ENCODE measurements at regions not wholly inside any gene's neighbourhood (a gene's known extent, or its start where the extent isn't known, plus 50 kb on each side); places are given as distances from the start of the nearest gene placed in this dataset.

DNA sequence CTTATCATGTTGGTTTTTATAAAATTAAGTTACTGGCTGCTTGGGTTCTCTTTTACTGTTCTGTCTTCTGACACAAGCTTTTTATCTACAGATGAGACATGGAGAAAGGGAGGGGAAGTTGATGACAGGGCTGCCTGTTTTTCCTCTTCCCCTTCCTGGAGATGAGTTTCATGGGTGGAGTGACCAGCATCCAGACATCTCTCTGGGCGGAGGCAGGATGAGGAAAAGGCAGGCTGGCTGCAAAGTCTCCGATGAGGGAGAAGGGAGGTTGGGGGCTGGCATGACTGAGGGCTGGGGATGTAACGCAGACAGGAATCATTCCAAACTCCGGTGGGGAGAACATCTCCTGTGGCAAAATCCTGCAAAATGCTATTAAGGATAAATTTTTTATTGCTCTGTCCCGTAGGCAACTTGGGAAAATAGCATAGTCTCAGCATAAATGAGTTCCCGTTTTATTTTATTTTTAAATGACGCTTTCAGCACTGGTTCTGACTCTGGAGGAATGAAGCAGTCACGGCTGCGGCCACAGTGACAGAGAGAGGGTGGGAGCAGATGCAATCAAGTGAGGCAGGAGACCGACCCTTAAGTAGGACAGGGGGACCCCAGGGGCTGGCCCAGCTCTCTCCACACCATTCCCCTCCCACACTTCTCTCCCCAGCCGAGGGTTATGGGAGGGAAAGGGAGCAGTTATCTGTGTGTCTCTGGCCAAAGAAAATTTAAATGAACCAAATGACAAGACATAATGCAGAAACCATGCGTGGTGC lies 108.8 kb upstream of the PMEPA1 start:
- H3K9me3 ChIP-seq (ENCODE audit: control insufficient read depth in 1 of 2, insufficient read depth in 1 of 2, low read depth in 1 of 2, low read length in 2 of 2): no peaks in the 10 kb centered on the region
- ChIA-PET RAD21 (ENCODE audit: low non-redundant PET in 1 of 2, low total read pairs in 2 of 2, uncharacterized antibody in 2 of 2, unreplicated experiment in 2 of 2) (no interaction called here), POLR2A (no interaction called here), CTCF (no interaction called here)
- H3K9ac ChIP-seq (ENCODE audit: low read length): no peak overlapping the region
- H3K4me2 ChIP-seq (ENCODE audit: low read length): no peak overlapping the region
- H4K20me1 ChIP-seq (ENCODE audit: insufficient read depth): no peaks in the 10 kb centered on the region
- ATAC-seq (no peak), DNase-seq (ENCODE audit: low read depth, low spot score) (no peak)
- H3K27ac ChIP-seq (ENCODE audit: low read depth, low read length): no peak overlapping the region
- peaks cover 49% of the 10 kb centered on the region for H3K27me3 ChIP-seq (ENCODE audit: insufficient read depth, low read length)
- H3K9me2 ChIP-seq (ENCODE audit: insufficient read depth): no peaks in the 10 kb centered on the region
- TF ChIP-seq, protein P1, sequence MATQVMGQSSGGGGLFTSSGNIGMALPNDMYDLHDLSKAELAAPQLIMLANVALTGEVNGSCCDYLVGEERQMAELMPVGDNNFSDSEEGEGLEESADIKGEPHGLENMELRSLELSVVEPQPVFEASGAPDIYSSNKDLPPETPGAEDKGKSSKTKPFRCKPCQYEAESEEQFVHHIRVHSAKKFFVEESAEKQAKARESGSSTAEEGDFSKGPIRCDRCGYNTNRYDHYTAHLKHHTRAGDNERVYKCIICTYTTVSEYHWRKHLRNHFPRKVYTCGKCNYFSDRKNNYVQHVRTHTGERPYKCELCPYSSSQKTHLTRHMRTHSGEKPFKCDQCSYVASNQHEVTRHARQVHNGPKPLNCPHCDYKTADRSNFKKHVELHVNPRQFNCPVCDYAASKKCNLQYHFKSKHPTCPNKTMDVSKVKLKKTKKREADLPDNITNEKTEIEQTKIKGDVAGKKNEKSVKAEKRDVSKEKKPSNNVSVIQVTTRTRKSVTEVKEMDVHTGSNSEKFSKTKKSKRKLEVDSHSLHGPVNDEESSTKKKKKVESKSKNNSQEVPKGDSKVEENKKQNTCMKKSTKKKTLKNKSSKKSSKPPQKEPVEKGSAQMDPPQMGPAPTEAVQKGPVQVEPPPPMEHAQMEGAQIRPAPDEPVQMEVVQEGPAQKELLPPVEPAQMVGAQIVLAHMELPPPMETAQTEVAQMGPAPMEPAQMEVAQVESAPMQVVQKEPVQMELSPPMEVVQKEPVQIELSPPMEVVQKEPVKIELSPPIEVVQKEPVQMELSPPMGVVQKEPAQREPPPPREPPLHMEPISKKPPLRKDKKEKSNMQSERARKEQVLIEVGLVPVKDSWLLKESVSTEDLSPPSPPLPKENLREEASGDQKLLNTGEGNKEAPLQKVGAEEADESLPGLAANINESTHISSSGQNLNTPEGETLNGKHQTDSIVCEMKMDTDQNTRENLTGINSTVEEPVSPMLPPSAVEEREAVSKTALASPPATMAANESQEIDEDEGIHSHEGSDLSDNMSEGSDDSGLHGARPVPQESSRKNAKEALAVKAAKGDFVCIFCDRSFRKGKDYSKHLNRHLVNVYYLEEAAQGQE (IDR thresholded peaks at IDR 0.05; ENCODE audit: low read depth): no peak
- TF ChIP-seq, protein P2, sequence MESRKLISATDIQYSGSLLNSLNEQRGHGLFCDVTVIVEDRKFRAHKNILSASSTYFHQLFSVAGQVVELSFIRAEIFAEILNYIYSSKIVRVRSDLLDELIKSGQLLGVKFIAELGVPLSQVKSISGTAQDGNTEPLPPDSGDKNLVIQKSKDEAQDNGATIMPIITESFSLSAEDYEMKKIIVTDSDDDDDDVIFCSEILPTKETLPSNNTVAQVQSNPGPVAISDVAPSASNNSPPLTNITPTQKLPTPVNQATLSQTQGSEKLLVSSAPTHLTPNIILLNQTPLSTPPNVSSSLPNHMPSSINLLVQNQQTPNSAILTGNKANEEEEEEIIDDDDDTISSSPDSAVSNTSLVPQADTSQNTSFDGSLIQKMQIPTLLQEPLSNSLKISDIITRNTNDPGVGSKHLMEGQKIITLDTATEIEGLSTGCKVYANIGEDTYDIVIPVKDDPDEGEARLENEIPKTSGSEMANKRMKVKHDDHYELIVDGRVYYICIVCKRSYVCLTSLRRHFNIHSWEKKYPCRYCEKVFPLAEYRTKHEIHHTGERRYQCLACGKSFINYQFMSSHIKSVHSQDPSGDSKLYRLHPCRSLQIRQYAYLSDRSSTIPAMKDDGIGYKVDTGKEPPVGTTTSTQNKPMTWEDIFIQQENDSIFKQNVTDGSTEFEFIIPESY (IDR thresholded peaks at IDR 0.05; ENCODE audit: extremely low read depth, insufficient replicate concordance, low read length): no peak
- TF ChIP-seq FOSL1 (IDR thresholded peaks at IDR 0.05; ENCODE audit: low read depth) (no peak), POLR2AphosphoS5 (IDR thresholded peaks at IDR 0.05; ENCODE audit: low read depth, low read length) (no peak), SIN3A (IDR thresholded peaks at IDR 0.05; ENCODE audit: low read depth) (no peak), CBX3 (IDR thresholded peaks at IDR 0.05; ENCODE audit: low read depth) (no peak), POLR2A (IDR thresholded peaks at IDR 0.05; ENCODE audit: borderline replicate concordance, extremely low read depth, insufficient read depth, insufficient read length) (no peak), RAD21 (IDR thresholded peaks at IDR 0.05; ENCODE audit: low read depth) (no peak), EZH2phosphoT487 (IDR thresholded peaks at IDR 0.05; ENCODE audit: borderline replicate concordance) (no peak), TCF7L2 (IDR thresholded peaks at IDR 0.05; ENCODE audit: borderline replicate concordance, extremely low read depth, insufficient read depth, insufficient read length) (no peak), ZNF274 (IDR thresholded peaks at IDR 0.05; ENCODE audit: low read depth, low read length) (no peak), EGR1 (IDR thresholded peaks at IDR 0.05; ENCODE audit: low read depth) (no peak), ZFX (IDR thresholded peaks at IDR 0.05) (no peak), SP1 (IDR thresholded peaks at IDR 0.05; ENCODE audit: low read depth) (no peak), ELF1 (IDR thresholded peaks at IDR 0.05; ENCODE audit: borderline replicate concordance, low read depth) (no peak), JUND (IDR thresholded peaks at IDR 0.05) (no peak)
- TF ChIP-seq, protein P3, sequence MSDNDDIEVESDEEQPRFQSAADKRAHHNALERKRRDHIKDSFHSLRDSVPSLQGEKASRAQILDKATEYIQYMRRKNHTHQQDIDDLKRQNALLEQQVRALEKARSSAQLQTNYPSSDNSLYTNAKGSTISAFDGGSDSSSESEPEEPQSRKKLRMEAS (IDR thresholded peaks at IDR 0.05): no peak
- TF ChIP-seq, protein P4, sequence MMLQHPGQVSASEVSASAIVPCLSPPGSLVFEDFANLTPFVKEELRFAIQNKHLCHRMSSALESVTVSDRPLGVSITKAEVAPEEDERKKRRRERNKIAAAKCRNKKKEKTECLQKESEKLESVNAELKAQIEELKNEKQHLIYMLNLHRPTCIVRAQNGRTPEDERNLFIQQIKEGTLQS (IDR thresholded peaks at IDR 0.05): no peak
- no peaks in the 10 kb centered on the region for H3K79me2 ChIP-seq (ENCODE audit: insufficient read depth, low read length)
- no peak overlapping the region for H2AFZ ChIP-seq (ENCODE audit: low read depth, low read length, poor library complexity, severe bottlenecking)
- H3K4me3 ChIP-seq (replicated peaks in 1 of 2; ENCODE audit: low read depth in 1 of 2, low read length in 2 of 2): no peak overlapping the region
- no TSS peak for BruUV-seq (replicated peaks)
- intact Hi-C loops (cut with micrococcal nuclease): no loop called here
- no peaks in the 10 kb centered on the region for H3K36me3 ChIP-seq (ENCODE audit: control insufficient read depth in 1 of 2, insufficient read depth in 2 of 2, low read length in 2 of 2)
- no peaks in the 10 kb centered on the region for H3K4me1 ChIP-seq (ENCODE audit: control insufficient read depth in 1 of 2, insufficient read depth in 2 of 2, low read length in 2 of 2)

Data from HCT116 (cell line).